SK-N-SH (cell line): ENCODE measurements at regions not wholly inside any gene's neighbourhood (a gene's known extent, or its start where the extent isn't known, plus 50 kb on each side); places are given as distances from the start of the nearest gene placed in this dataset.

Source experiments
- CTCF ChIA-PET: fragments of 300-600, 350-600 bp; formaldehyde crosslinking; extraction: SDS; loops from one replicate; lab custom pipeline; 2021; lab: Yijun Ruan, JAX
- POLR2A ChIA-PET: fragments of 350-600 bp; sonication (Branson Sonifier 250); formaldehyde crosslinking; extraction: SDS; loops from one replicate; lab custom pipeline; 2020; ENCODE audit warnings: antibody characterized with exemption, inconsistent platforms; lab: Yijun Ruan, JAX
- DNase-seq: peaks from one replicate; pipeline ENCODE4 v3.0.0; 2012
- H2AFZ ChIP-seq: fragments of 200-600 bp; sonication (generic); 2 replicates; pipeline ENCODE4 v1.8.1; 2016; ENCODE audit warnings: antibody characterized with exemption, mild to moderate bottlenecking, low read depth
- H3F3A ChIP-seq: fragments of 200-600 bp; sonication (generic); replicated peaks from 2 replicates; pipeline ENCODE3; 2016; ENCODE audit warnings: antibody characterized with exemption, mild to moderate bottlenecking; ENCODE audit not compliant: insufficient read depth
- H3K27ac ChIP-seq, 2 experiments: fragments of 200-500 bp in 1 of 2; fragments of 200-600 bp in 1 of 2; sonication (Bioruptor generic) in 1 of 2; sonication (generic), shearing (Covaris generic) in 1 of 2; 2 replicates each; pipeline versions ENCODE4 v1.5.1 to v1.6.1; 2014 to 2016; ENCODE audit warnings: low read depth in 2 of 2, inconsistent platforms in 1 of 2, low read length in 1 of 2, mild to moderate bottlenecking in 1 of 2, mixed read lengths in 1 of 2
- H3K27me3 ChIP-seq: fragments of 200-600 bp; sonication (generic), shearing (Covaris generic); 2 replicates; pipeline ENCODE4 v1.6.1; 2016; ENCODE audit warnings: mixed run types; ENCODE audit not compliant: insufficient read depth
- H3K36me3 ChIP-seq, 2 experiments: fragments of 200-500 bp in 1 of 2; fragments of 200-600 bp in 1 of 2; sonication (Bioruptor generic) in 1 of 2; sonication (generic) in 1 of 2; replicated peaks in 1 of 2; 2 replicates each; pipeline versions ENCODE3 to v1.5.1; 2014 to 2016; ENCODE audit warnings: low read length in 1 of 2, mild to moderate bottlenecking in 1 of 2; ENCODE audit not compliant: insufficient read depth in 2 of 2, control insufficient read depth in 1 of 2
- H3K4me1 ChIP-seq, 2 experiments: fragments of 200-500 bp in 1 of 2; fragments of 200-600 bp in 1 of 2; sonication (Bioruptor generic) in 1 of 2; sonication (generic), shearing (Covaris generic) in 1 of 2; 2 replicates each; pipeline versions ENCODE4 v1.5.1 to v1.6.1; 2014 to 2016; ENCODE audit warnings: low read depth in 1 of 2, low read length in 1 of 2, mixed run types in 1 of 2; ENCODE audit not compliant: insufficient read depth in 2 of 2, control insufficient read depth in 1 of 2
- H3K4me2 ChIP-seq: fragments of 200-600 bp; sonication (generic), shearing (Covaris generic); 2 replicates; pipeline ENCODE4 v1.6.1; 2017; ENCODE audit warnings: mixed run types
- H3K4me3 ChIP-seq, 2 experiments: fragments of 200-500 bp in 1 of 2; fragments of 200-600 bp in 1 of 2; sonication (Bioruptor generic) in 1 of 2; sonication (generic), shearing (Covaris generic) in 1 of 2; 2 replicates each; pipeline versions ENCODE4 v1.5.1 to v1.8.1; 2014 to 2016; ENCODE audit warnings: low read depth in 2 of 2, inconsistent platforms in 1 of 2, low read length in 1 of 2, mild to moderate bottlenecking in 1 of 2, mixed read lengths in 1 of 2, moderate library complexity in 1 of 2
- H3K79me2 ChIP-seq: fragments of 200-600 bp; sonication (generic); 2 replicates; pipeline ENCODE4 v1.8.1; 2017; ENCODE audit warnings: mild to moderate bottlenecking; ENCODE audit not compliant: insufficient read depth
- H3K9ac ChIP-seq: fragments of 200-600 bp; sonication (generic); 2 replicates; pipeline ENCODE4 v1.6.1; 2017; ENCODE audit warnings: mixed run types
- H3K9me2 ChIP-seq: fragments of 200-600 bp; sonication (generic); 2 replicates; pipeline ENCODE4 v1.6.1; 2017; ENCODE audit warnings: mixed run types
- H3K9me3 ChIP-seq: fragments of 200-600 bp; sonication (generic); 2 replicates; pipeline ENCODE4 v1.6.1; 2017; ENCODE audit warnings: mixed run types, mild to moderate bottlenecking, moderate library complexity
- H4K20me1 ChIP-seq: fragments of 200-600 bp; sonication (generic); 2 replicates; pipeline ENCODE4 v1.6.1; 2017; ENCODE audit warnings: mild to moderate bottlenecking, mixed run types; ENCODE audit not compliant: insufficient read depth
- CTCF ChIP-seq: fragments of 200-600 bp; sonication (generic); IDR thresholded peaks from 2 replicates; pipeline ENCODE4 v1.6.1; 2017; ENCODE audit warnings: antibody characterized with exemption, mild to moderate bottlenecking, moderate library complexity
- ELF1 ChIP-seq: IDR thresholded peaks from 2 replicates; pipeline ENCODE4 v1.4.0; 2012
- EP300 ChIP-seq, 2 experiments: IDR thresholded peaks; 2 replicates each; pipeline versions ENCODE4 v1.4.0 to v1.6.1; 2012; ENCODE audit warnings: borderline replicate concordance in 1 of 2, low read depth in 1 of 2, low read length in 1 of 2
- FOSL2 ChIP-seq: IDR thresholded peaks from 2 replicates; pipeline ENCODE4 v1.4.0; 2012; ENCODE audit warnings: low read depth, mild to moderate bottlenecking, moderate library complexity, borderline replicate concordance
- GATA2 ChIP-seq: sonication (generic); formaldehyde crosslinking; IDR thresholded peaks from 2 replicates; pipeline ENCODE4 v1.5.0; 2020; ENCODE audit warnings: mild to moderate bottlenecking, missing genetic modification reagents
- IRF3 ChIP-seq: fragments of 150-350 bp; IDR thresholded peaks from 2 replicates; pipeline ENCODE4 v1.6.1; 2016; ENCODE audit warnings: mild to moderate bottlenecking, low read depth, low read length
- JUND ChIP-seq: IDR thresholded peaks from 2 replicates; pipeline ENCODE4 v1.4.0; 2012
- PBX3 ChIP-seq: IDR thresholded peaks from 2 replicates; pipeline ENCODE4; 2012
- RAD21 ChIP-seq: IDR thresholded peaks from 2 replicates; pipeline ENCODE4 v1.6.1; 2012; ENCODE audit warnings: mild to moderate bottlenecking, low read length
- RCOR1 ChIP-seq: fragments of 150-350 bp; IDR thresholded peaks from 2 replicates; pipeline ENCODE4 v1.6.1; 2017; ENCODE audit warnings: antibody characterized with exemption, low read length
- SMC3 ChIP-seq: IDR thresholded peaks from 2 replicates; pipeline ENCODE4 v1.6.1; 2012; ENCODE audit warnings: low read depth, low read length, improper control_type of control experiment
- TAF1 ChIP-seq: IDR thresholded peaks from 2 replicates; pipeline ENCODE4 v1.6.1; 2012; ENCODE audit warnings: low read depth, mild to moderate bottlenecking, low read length, moderate library complexity, borderline replicate concordance
- ZBTB33 ChIP-seq: IDR thresholded peaks from 2 replicates; pipeline ENCODE4 v1.4.0; 2012; ENCODE audit warnings: low read depth, borderline replicate concordance
- WGBS: methylation state at CpG from one replicate; pipeline ENCODE4 v1.1.6; 2017; ENCODE audit warnings: low lambda C conversion rate; 5-methylcytosine and 5-hydroxymethylcytosine counted together
- TF ChIP-seq, protein P1 (sequence below): IDR thresholded peaks from 2 replicates; pipeline ENCODE4 v1.6.1; 2012; ENCODE audit warnings: mild to moderate bottlenecking, low read depth, low read length, moderate library complexity

DNA sequence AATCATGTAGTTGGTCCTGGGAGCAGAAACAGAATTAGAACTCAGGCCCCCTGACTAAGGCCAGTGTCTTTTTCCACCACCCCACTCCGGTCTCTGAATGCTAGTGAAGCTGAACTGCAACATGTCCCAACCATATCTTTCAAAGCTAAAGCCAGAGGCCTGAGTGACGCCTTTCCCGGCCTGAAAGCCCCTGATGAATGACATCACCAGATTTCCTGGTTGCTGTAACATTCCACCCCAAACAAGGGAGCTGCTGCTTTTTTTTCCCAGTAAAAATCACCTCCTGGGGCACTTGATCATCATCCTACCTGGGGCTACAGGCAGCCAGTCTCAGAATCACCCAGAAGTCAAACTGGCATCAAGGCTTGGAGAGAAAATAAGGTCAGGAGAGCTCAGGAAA lies 162.7 kb downstream of the ARL4C start:
- Histone ChIP-seq H3K4me3 (no peak overlapping the region), H4K20me1 (no peaks in the 10 kb centered on the region), H3K9me2 (no peaks in the 10 kb centered on the region), H3K4me2 (no peak overlapping the region), H3K79me2 (no peaks in the 10 kb centered on the region), H3K36me3 (no peaks in the 10 kb centered on the region), H3K4me1 (peaks cover 0 to 47% of the 10 kb centered on the region in 2 experiments; a peak in 2 of 4 replicates), H3K9me3 (no peaks in the 10 kb centered on the region), H3F3A (no peaks in the 10 kb centered on the region), H3K27ac (peak overlapping the region in 1 of 2 experiments; percentile 98; a peak in 2 of 4 replicates), H2AFZ (no peak overlapping the region), H3K27me3 (no peaks in the 10 kb centered on the region), H3K9ac (no peak overlapping the region)
- CTCF ChIA-PET, result interaction anchor here (0.6 to 1.6 kb wide), 5 partner anchors 45 to 211 kb away, joined by 3 to 7 read pairs (median 3); no protein-coding TSS in a partner anchor
- POLR2A ChIA-PET, result no interaction called here
- peak; percentile 55 for DNase-seq
- 97% methylated on average over 3 of the region's 3 CpGs for WGBS
- TF ChIP-seq ZBTB33 (no peak), EP300 (IDR thresholded peaks at IDR 0.05; ENCODE audit: borderline replicate concordance in 1 of 2, low read depth in 1 of 2, low read length in 1 of 2) (no peak), IRF3 (no peak), RAD21 (0 out of 2 replicates have a peak, but pooled peaks have one; percentile 10), JUND (no peak)

- Histone ChIP-seq H3K36me3 (no peaks in the 10 kb centered on the region), H3K79me2 (no peaks in the 10 kb centered on the region), H3F3A (no peaks in the 10 kb centered on the region), H4K20me1 (no peaks in the 10 kb centered on the region), H3K9me3 (no peaks in the 10 kb centered on the region), H2AFZ (no peak overlapping the region), H3K4me2 (no peak overlapping the region), H3K27me3 (no peaks in the 10 kb centered on the region), H3K27ac (peak overlapping the region in 1 of 2 experiments; percentile 98; a peak in 2 of 4 replicates), H3K4me3 (no peak overlapping the region), H3K9me2 (no peaks in the 10 kb centered on the region), H3K9ac (no peak overlapping the region), H3K4me1 (peaks cover 0 to 47% of the 10 kb centered on the region in 2 experiments; a peak in 2 of 4 replicates)
- WGBS, result 83% methylated on average over 5 of the region's 10 CpGs
- DNase-seq, result no peak
- CTCF ChIA-PET, result interaction anchor here (1.5 to 1.6 kb wide), 2 partner anchors 44 to 162 kb away, joined by 6 to 7 read pairs; no protein-coding TSS in a partner anchor
- POLR2A ChIA-PET, result no interaction called here
- TF ChIP-seq, protein P1, sequence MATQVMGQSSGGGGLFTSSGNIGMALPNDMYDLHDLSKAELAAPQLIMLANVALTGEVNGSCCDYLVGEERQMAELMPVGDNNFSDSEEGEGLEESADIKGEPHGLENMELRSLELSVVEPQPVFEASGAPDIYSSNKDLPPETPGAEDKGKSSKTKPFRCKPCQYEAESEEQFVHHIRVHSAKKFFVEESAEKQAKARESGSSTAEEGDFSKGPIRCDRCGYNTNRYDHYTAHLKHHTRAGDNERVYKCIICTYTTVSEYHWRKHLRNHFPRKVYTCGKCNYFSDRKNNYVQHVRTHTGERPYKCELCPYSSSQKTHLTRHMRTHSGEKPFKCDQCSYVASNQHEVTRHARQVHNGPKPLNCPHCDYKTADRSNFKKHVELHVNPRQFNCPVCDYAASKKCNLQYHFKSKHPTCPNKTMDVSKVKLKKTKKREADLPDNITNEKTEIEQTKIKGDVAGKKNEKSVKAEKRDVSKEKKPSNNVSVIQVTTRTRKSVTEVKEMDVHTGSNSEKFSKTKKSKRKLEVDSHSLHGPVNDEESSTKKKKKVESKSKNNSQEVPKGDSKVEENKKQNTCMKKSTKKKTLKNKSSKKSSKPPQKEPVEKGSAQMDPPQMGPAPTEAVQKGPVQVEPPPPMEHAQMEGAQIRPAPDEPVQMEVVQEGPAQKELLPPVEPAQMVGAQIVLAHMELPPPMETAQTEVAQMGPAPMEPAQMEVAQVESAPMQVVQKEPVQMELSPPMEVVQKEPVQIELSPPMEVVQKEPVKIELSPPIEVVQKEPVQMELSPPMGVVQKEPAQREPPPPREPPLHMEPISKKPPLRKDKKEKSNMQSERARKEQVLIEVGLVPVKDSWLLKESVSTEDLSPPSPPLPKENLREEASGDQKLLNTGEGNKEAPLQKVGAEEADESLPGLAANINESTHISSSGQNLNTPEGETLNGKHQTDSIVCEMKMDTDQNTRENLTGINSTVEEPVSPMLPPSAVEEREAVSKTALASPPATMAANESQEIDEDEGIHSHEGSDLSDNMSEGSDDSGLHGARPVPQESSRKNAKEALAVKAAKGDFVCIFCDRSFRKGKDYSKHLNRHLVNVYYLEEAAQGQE, result no peak
- TF ChIP-seq FOSL2, result no peak
- TF ChIP-seq EP300 (IDR thresholded peaks at IDR 0.05; ENCODE audit: borderline replicate concordance in 1 of 2, low read depth in 1 of 2, low read length in 1 of 2), result no peak
- TF ChIP-seq CTCF, result no peak
- TF ChIP-seq GATA2 (CRISPR knock-in tag), result no peak
- TF ChIP-seq PBX3, result no peak
- no peak for TF ChIP-seq ELF1
- TF ChIP-seq RAD21, result no peak
- no peak for TF ChIP-seq RCOR1
- no peak for TF ChIP-seq SMC3
- TF ChIP-seq TAF1, result no peak
These were observed 163.4 kb downstream of the ARL4C start for GRCh38 chr2:234333168-234334130.
